ENCODE measurements at regions not wholly inside any gene's neighbourhood (a gene's known extent, or its start where the extent isn't known, plus 50 kb on each side); places are given as distances from the start of the nearest gene placed in this dataset.

- peak in 1 of 2 donors; percentile 3 for DNase-seq (ENCODE audit: extremely low read depth in 1 of 2, low read depth in 1 of 2)
These were observed 271.9 kb downstream of the LRATD1 start for GRCh38 chr2:14904378-14904777.

- no peak for DNase-seq (ENCODE audit: extremely low read depth in 1 of 2, low read depth in 1 of 2)
These were observed 273.1 kb downstream of the LRATD1 start for GRCh38 chr2:14905571-14905970.

- DNase-seq (ENCODE audit: extremely low read depth in 1 of 2, low read depth in 1 of 2) = no peak
These were observed 274.6 kb downstream of the LRATD1 start for GRCh38 chr2:14907014-14907612.

GRCh38 chr2:14909795-14910194 lies 277.3 kb downstream of the LRATD1 start:
- DNase-seq (ENCODE audit: extremely low read depth in 1 of 2, low read depth in 1 of 2) = no peak

- no peak for DNase-seq (ENCODE audit: extremely low read depth in 1 of 2, low read depth in 1 of 2)
These were observed 278.1 kb downstream of the LRATD1 start for GRCh38 chr2:14910654-14911053.

GRCh38 chr2:14915983-14916382 lies 283.5 kb downstream of the LRATD1 start:
- DNase-seq (ENCODE audit: extremely low read depth in 1 of 2, low read depth in 1 of 2) = no peak

- no peak for DNase-seq (ENCODE audit: extremely low read depth in 1 of 2, low read depth in 1 of 2)
These were observed 291.5 kb downstream of the LRATD1 start for GRCh38 chr2:14923820-14924580.

- no peak for DNase-seq (ENCODE audit: extremely low read depth in 1 of 2, low read depth in 1 of 2)
These were observed 293.0 kb downstream of the LRATD1 start for GRCh38 chr2:14925471-14925870.

- no peak for DNase-seq (ENCODE audit: extremely low read depth in 1 of 2, low read depth in 1 of 2)
These were observed 294.6 kb downstream of the LRATD1 start for GRCh38 chr2:14927021-14927564.

- no peak for DNase-seq (ENCODE audit: extremely low read depth in 1 of 2, low read depth in 1 of 2)
These were observed 295.5 kb downstream of the LRATD1 start for GRCh38 chr2:14928056-14928455.

- DNase-seq (ENCODE audit: extremely low read depth in 1 of 2, low read depth in 1 of 2) = no peak
These were observed 297.9 kb downstream of the LRATD1 start for GRCh38 chr2:14930441-14930840.

GRCh38 chr2:14932285-14932684 lies 299.8 kb downstream of the LRATD1 start:
- no peak for DNase-seq (ENCODE audit: extremely low read depth in 1 of 2, low read depth in 1 of 2)

GRCh38 chr2:14933753-14934152 lies 301.2 kb downstream of the LRATD1 start:
- no peak for DNase-seq (ENCODE audit: extremely low read depth in 1 of 2, low read depth in 1 of 2)

- DNase-seq (ENCODE audit: extremely low read depth in 1 of 2, low read depth in 1 of 2) = no peak
These were observed 303.9 kb downstream of the LRATD1 start for GRCh38 chr2:14936426-14936825.

- DNase-seq (ENCODE audit: extremely low read depth in 1 of 2, low read depth in 1 of 2) = no peak
These were observed 304.8 kb downstream of the LRATD1 start for GRCh38 chr2:14937336-14937735.

- no peak for DNase-seq (ENCODE audit: extremely low read depth in 1 of 2, low read depth in 1 of 2)
These were observed 308.7 kb downstream of the LRATD1 start for GRCh38 chr2:14941151-14941631.

- DNase-seq (ENCODE audit: extremely low read depth in 1 of 2, low read depth in 1 of 2) = no peak
These were observed 310.5 kb downstream of the LRATD1 start for GRCh38 chr2:14942987-14943386.

- DNase-seq (ENCODE audit: extremely low read depth in 1 of 2, low read depth in 1 of 2) = no peak
These were observed 312.2 kb downstream of the LRATD1 start for GRCh38 chr2:14944562-14945346.

GRCh38 chr2:14951569-14952285 lies 319.2 kb downstream of the LRATD1 start:
- no peak for DNase-seq (ENCODE audit: extremely low read depth in 1 of 2, low read depth in 1 of 2)

- no peak for DNase-seq (ENCODE audit: extremely low read depth in 1 of 2, low read depth in 1 of 2)
These were observed 320.0 kb downstream of the LRATD1 start for GRCh38 chr2:14952400-14952963.
